DOHH2 (cell line): ENCODE measurements at regions not wholly inside any gene's neighbourhood (a gene's known extent, or its start where the extent isn't known, plus 50 kb on each side); places are given as distances from the start of the nearest gene placed in this dataset.

Experiments
- H3F3A ChIP-seq: fragments of 200-600 bp; sonication (generic), shearing (Covaris generic); 2 replicates; pipeline ENCODE4 v1.6.0; 2016; ENCODE audit warnings: antibody characterized with exemption, mild to moderate bottlenecking; ENCODE audit not compliant: control insufficient read depth, insufficient read depth
- H3K27ac ChIP-seq: fragments of 200-600 bp; sonication (generic); 2 replicates; pipeline ENCODE4 v1.5.1; 2014; ENCODE audit warnings: low read depth, mild to moderate bottlenecking, low read length, moderate library complexity
- H3K27me3 ChIP-seq: fragments of 200-600 bp; sonication (generic); 2 replicates; pipeline ENCODE4 v1.6.1; 2014; ENCODE audit warnings: mild to moderate bottlenecking, low read length, mixed read lengths; ENCODE audit not compliant: control insufficient read depth
- H3K36me3 ChIP-seq: fragments of 200-600 bp; sonication (generic); 2 replicates; pipeline ENCODE4 v1.6.1; 2014; ENCODE audit warnings: mild to moderate bottlenecking, low read length, moderate library complexity, mixed read lengths; ENCODE audit not compliant: control insufficient read depth
- H3K4me1 ChIP-seq: fragments of 200-600 bp; sonication (generic); 2 replicates; pipeline ENCODE4 v1.6.1; 2014; ENCODE audit warnings: mild to moderate bottlenecking, low read length, mixed read lengths; ENCODE audit not compliant: control insufficient read depth
- H3K4me2 ChIP-seq: fragments of 200-600 bp; sonication (generic); 2 replicates; pipeline ENCODE4 v1.6.0; 2014; ENCODE audit warnings: mild to moderate bottlenecking, low read length, moderate library complexity
- H3K4me3 ChIP-seq: fragments of 200-600 bp; sonication (generic); 2 replicates; pipeline ENCODE4 v1.5.1; 2014; ENCODE audit warnings: mild to moderate bottlenecking, low read length, mixed read lengths
- H3K79me2 ChIP-seq: fragments of 200-600 bp; sonication (generic); 2 replicates; pipeline ENCODE4 v1.6.1; 2014; ENCODE audit warnings: mild to moderate bottlenecking, low read length, mixed read lengths; ENCODE audit not compliant: control insufficient read depth
- H3K9me2 ChIP-seq: fragments of 200-600 bp; sonication (generic); replicated peaks from 2 replicates; pipeline ENCODE4 v1.6.1; 2014; ENCODE audit warnings: mild to moderate bottlenecking, low read length, mixed read lengths; ENCODE audit not compliant: control insufficient read depth
- H3K9me3 ChIP-seq: fragments of 200-600 bp; sonication (generic); 2 replicates; pipeline ENCODE4 v1.6.1; 2014; ENCODE audit warnings: antibody characterized with exemption, low read length, mixed read lengths; ENCODE audit not compliant: control insufficient read depth, insufficient read depth
- H4K20me1 ChIP-seq: fragments of 200-600 bp; sonication (generic); 2 replicates; pipeline ENCODE4 v1.6.0; 2014; ENCODE audit warnings: low read depth, mild to moderate bottlenecking, antibody characterized with exemption, low read length, moderate library complexity; ENCODE audit not compliant: control insufficient read depth, insufficient read depth
- EZH2phosphoT487 ChIP-seq: fragments of 200-600 bp; sonication (generic); IDR thresholded peaks from 2 replicates; pipeline ENCODE4 v1.6.1; 2017; ENCODE audit warnings: borderline replicate concordance, mild to moderate bottlenecking, antibody characterized with exemption, low read length, moderate library complexity, mixed read lengths
- TF ChIP-seq, protein P1 (sequence below): fragments of 200-600 bp; sonication (generic); IDR thresholded peaks from one replicate; pipeline ENCODE4 v1.5.1; 2014; ENCODE audit warnings: antibody characterized with exemption, mild to moderate bottlenecking, low read depth, low read length; ENCODE audit not compliant: poor library complexity, severe bottlenecking

DNA sequence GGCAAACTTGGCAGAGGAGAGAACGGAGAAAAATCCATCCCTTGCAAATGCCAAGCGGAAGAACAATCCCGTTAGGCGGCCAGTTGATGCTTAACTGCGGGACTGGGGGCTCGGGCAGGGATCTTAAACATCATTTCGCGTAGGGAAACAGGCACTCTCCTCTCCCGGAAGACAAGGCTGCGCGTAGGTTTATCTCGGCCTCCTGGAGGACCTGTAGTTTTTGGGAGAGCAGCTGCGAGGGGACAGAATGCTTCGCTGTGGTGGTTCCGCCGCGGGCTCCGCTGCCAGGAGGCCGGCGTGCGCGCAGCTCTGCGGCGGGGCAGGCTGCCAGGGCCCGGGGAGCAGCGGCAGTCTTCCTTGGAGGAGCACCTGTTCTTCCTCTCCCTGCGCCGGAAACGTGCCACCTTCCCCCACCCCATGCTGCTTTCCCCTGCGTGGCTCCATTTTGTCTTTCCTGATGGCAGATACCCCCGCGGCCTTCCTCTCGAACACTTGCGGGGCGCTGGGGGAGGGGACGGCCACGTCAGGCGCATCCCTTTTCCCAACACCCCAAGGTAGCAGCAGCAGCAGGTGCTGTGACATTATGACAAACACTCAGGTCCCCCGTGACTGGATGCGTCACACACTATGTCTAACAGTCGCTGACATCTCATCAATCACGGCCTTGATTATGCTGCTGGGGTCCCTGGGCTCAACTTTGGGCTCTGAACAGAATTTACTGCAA is 230.7 kb upstream of the BTBD3 start:
- Histone ChIP-seq H3K27ac (no peak overlapping the region), H3K9me3 (peaks cover 3% of the 10 kb centered on the region; the same call in 1 of the 2 replicates), H3K36me3 (no peaks in the 10 kb centered on the region), H3K9me2 (no peaks in the 10 kb centered on the region), H3F3A (no peaks in the 10 kb centered on the region), H3K27me3 (no peaks in the 10 kb centered on the region), H3K4me3 (no peak overlapping the region), H3K4me2 (no peak overlapping the region), H4K20me1 (no peaks in the 10 kb centered on the region), H3K4me1 (no peaks in the 10 kb centered on the region), H3K79me2 (no peaks in the 10 kb centered on the region)
- TF ChIP-seq EZH2phosphoT487 = no peak
- TF ChIP-seq, protein P1, sequence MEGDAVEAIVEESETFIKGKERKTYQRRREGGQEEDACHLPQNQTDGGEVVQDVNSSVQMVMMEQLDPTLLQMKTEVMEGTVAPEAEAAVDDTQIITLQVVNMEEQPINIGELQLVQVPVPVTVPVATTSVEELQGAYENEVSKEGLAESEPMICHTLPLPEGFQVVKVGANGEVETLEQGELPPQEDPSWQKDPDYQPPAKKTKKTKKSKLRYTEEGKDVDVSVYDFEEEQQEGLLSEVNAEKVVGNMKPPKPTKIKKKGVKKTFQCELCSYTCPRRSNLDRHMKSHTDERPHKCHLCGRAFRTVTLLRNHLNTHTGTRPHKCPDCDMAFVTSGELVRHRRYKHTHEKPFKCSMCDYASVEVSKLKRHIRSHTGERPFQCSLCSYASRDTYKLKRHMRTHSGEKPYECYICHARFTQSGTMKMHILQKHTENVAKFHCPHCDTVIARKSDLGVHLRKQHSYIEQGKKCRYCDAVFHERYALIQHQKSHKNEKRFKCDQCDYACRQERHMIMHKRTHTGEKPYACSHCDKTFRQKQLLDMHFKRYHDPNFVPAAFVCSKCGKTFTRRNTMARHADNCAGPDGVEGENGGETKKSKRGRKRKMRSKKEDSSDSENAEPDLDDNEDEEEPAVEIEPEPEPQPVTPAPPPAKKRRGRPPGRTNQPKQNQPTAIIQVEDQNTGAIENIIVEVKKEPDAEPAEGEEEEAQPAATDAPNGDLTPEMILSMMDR = no peak

DNA sequence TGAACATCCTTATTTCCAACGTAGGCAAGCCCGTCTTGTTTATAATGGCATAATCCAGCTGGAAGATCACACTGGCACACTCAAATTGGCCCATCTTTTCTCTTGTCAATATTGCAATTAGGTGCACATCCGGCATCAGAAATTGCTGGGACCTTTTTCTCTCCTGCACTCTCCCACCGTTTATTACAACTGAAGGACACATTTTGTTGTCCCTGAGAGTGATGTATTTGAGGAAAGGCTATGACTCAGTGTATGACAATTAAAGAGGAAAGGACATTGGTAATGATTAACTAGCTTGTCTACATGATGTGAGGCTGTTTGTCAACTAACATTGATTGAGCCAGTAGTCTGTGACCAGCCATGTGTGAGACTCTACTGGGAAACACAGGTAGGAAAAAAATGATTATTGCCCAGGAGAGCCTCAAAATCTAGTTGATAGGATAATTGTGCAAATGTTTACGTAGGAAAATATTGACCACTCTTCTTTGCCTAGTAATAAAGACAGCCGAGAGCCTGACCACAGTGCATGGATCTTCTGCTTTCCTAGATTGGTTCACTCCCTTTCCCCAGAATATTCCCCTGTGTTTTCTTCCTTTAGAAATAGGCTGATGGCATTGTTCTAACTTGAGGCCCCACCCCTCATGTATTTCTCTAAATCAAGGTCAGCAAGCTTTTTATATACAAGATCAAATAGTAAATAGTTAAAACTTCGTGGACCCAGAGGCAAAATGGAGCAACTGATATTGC is 230.0 kb upstream of the BTBD3 start:
- Histone ChIP-seq H3K4me1 (no peaks in the 10 kb centered on the region), H3K27ac (no peak overlapping the region), H3K4me2 (no peak overlapping the region), H3K9me2 (no peaks in the 10 kb centered on the region), H3F3A (no peaks in the 10 kb centered on the region), H3K36me3 (no peaks in the 10 kb centered on the region), H3K79me2 (no peaks in the 10 kb centered on the region), H3K27me3 (no peaks in the 10 kb centered on the region), H3K4me3 (no peak overlapping the region), H4K20me1 (no peaks in the 10 kb centered on the region), H3K9me3 (peaks cover 3% of the 10 kb centered on the region; the same call in 1 of the 2 replicates)
- TF ChIP-seq EZH2phosphoT487 = no peak
- TF ChIP-seq, protein P1 = no peak

DNA sequence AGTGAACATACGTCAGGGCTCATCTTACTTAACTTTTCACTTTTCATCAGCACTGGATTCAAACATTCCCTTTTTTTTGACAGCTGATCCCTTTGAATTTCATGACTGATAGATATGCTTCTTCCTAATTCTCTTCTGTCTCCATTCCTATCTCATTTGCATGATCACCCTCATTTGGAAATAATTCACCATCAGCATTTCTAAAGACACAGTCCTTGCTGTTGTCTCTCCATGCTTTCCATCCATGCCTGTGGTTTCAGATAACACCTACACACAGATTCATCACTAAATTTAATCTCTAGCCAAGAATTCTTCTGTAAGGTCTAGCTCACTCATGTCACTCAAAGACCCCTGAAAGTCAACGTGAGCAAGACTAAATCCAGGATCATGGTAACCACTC is 228.4 kb upstream of the BTBD3 start:
- Histone ChIP-seq H3K9me3 (peaks cover 3% of the 10 kb centered on the region; the same call in 1 of the 2 replicates), H3K4me1 (no peaks in the 10 kb centered on the region), H4K20me1 (no peaks in the 10 kb centered on the region), H3K4me2 (no peak overlapping the region), H3K36me3 (no peaks in the 10 kb centered on the region), H3K27me3 (no peaks in the 10 kb centered on the region), H3K27ac (no peak overlapping the region), H3K79me2 (no peaks in the 10 kb centered on the region), H3F3A (no peaks in the 10 kb centered on the region), H3K9me2 (no peaks in the 10 kb centered on the region), H3K4me3 (no peak overlapping the region)
- TF ChIP-seq EZH2phosphoT487 = no peak
- TF ChIP-seq, protein P1 = no peak
